ENCODE measurements at regions not wholly inside any gene's neighbourhood (a gene's known extent, or its start where the extent isn't known, plus 50 kb on each side); places are given as distances from the start of the nearest gene placed in this dataset.
"Not testable (repeated sequence)": the region's sequence is repeated elsewhere in the genome, so short reads cannot be mapped to it uniquely, and the experiment has no call there.

GRCh38 chr15:30816430-30816829 is 87.3 kb upstream of the FAN1 start:
- no peak overlapping the region for H3K27ac ChIP-seq (ENCODE audit: low read depth, low read length, poor library complexity, severe bottlenecking)
- no peak for DNase-seq (ENCODE audit: low spot score)
- no peaks in the 10 kb centered on the region for H3K4me1 ChIP-seq (ENCODE audit: insufficient read depth, low read length, poor library complexity, severe bottlenecking)
- H3K4me3 ChIP-seq (ENCODE audit: low read depth, low read length, poor library complexity, severe bottlenecking) = no peak overlapping the region
- no peaks in the 10 kb centered on the region for H3K27me3 ChIP-seq (replicated peaks; ENCODE audit: insufficient read depth, low read depth, low read length, poor library complexity)
- BruUV-seq (replicated peaks) = no TSS peak
- H3K36me3 ChIP-seq (ENCODE audit: insufficient read depth, low read length, poor library complexity, severe bottlenecking) = no peaks in the 10 kb centered on the region
- ChIA-PET CTCF (no interaction called here), POLR2A (ENCODE audit: low non-redundant PET) (no interaction called here)
- no peaks in the 10 kb centered on the region for H3K9me3 ChIP-seq (ENCODE audit: low read depth, low read length, poor library complexity, severe bottlenecking)
- TF ChIP-seq EZH2 (IDR thresholded peaks at IDR 0.05; ENCODE audit: borderline replicate concordance, low read depth, low read length, poor library complexity, severe bottlenecking) (no peak), CTCF (conservative IDR thresholded peaks at IDR 0.05; ENCODE audit: low read depth, low read length) (no peak)
- intact Hi-C loops (cut with micrococcal nuclease; ENCODE audit: unreplicated experiment) = no loop called here

GRCh38 chr15:30823068-30823813 is 80.5 kb upstream of the FAN1 start:
- Histone ChIP-seq H3K27ac (ENCODE audit: low read depth, low read length, poor library complexity, severe bottlenecking) (peak overlapping the region; percentile 64), H3K4me3 (ENCODE audit: low read depth, low read length, poor library complexity, severe bottlenecking) (peak overlapping the region; percentile 54)
- peak; percentile 55 for DNase-seq (ENCODE audit: low spot score)
- H3K9me3 ChIP-seq (ENCODE audit: low read depth, low read length, poor library complexity, severe bottlenecking); POLR2A ChIA-PET (ENCODE audit: low non-redundant PET); H3K27me3 ChIP-seq (replicated peaks; ENCODE audit: insufficient read depth, low read depth, low read length, poor library complexity); intact Hi-C loops (cut with micrococcal nuclease; ENCODE audit: unreplicated experiment); H3K4me1 ChIP-seq (ENCODE audit: insufficient read depth, low read length, poor library complexity, severe bottlenecking); H3K36me3 ChIP-seq (ENCODE audit: insufficient read depth, low read length, poor library complexity, severe bottlenecking); CTCF ChIA-PET: not testable (repeated sequence)
- TSS peak; percentile 40 for BruUV-seq (replicated peaks)

- BruUV-seq (replicated peaks) = no TSS peak
- Histone ChIP-seq H3K27me3 (replicated peaks; ENCODE audit: insufficient read depth, low read depth, low read length, poor library complexity) (no peaks in the 10 kb centered on the region), H3K4me1 (ENCODE audit: insufficient read depth, low read length, poor library complexity, severe bottlenecking) (no peaks in the 10 kb centered on the region), H3K36me3 (ENCODE audit: insufficient read depth, low read length, poor library complexity, severe bottlenecking) (peaks cover 15% of the 10 kb centered on the region), H3K27ac (ENCODE audit: low read depth, low read length, poor library complexity, severe bottlenecking) (no peak overlapping the region), H3K9me3 (ENCODE audit: low read depth, low read length, poor library complexity, severe bottlenecking) (no peaks in the 10 kb centered on the region), H3K4me3 (ENCODE audit: low read depth, low read length, poor library complexity, severe bottlenecking) (peak overlapping the region; percentile 54)
- TF ChIP-seq CTCF (conservative IDR thresholded peaks at IDR 0.05; ENCODE audit: low read depth, low read length) = no peak
- TF ChIP-seq EZH2 (IDR thresholded peaks at IDR 0.05; ENCODE audit: borderline replicate concordance, low read depth, low read length, poor library complexity, severe bottlenecking) = no peak
- no peak for DNase-seq (ENCODE audit: low spot score)
- intact Hi-C loops (cut with micrococcal nuclease; ENCODE audit: unreplicated experiment) = no loop called here
- ChIA-PET POLR2A (ENCODE audit: low non-redundant PET) (no interaction called here), CTCF (no interaction called here)
Observed at GRCh38 chr15:30824518-30825195, 79.1 kb upstream of the FAN1 start.

All from A673 (cell line).